HG03521 (cell line): ENCODE measurements at regions not wholly inside any gene's neighbourhood (a gene's known extent, or its start where the extent isn't known, plus 50 kb on each side); places are given as distances from the start of the nearest gene placed in this dataset.

Experiments used
- ATAC-seq: cut with Tn5 transposase; IDR thresholded peaks from one replicate; pipeline ENCODE4 v1.9.1; 2021; ENCODE audit warnings: mild to moderate bottlenecking, moderate library complexity; ENCODE audit not compliant: unreplicated experiment

DNA sequence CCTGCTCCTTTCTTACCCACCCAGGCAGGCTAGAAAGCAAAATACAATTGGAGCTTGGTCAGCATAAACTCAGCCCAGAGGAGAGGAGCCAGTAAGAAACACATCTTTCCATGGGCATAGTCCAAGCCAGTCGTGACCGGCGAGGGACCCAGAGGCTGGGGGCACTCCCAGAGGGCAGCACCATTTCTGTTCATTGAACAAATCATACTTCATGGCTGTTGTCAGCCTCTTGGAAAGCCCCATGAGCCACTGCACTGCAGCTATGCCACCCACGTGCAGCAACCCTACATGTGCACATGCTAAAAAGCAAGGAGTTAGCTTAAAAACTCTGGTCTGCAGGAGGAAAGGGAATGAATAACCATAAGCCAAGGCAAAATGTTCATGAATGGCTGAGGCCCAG, 90.0 kb upstream of the CDKN3 start:
- ATAC-seq = no peak

DNA sequence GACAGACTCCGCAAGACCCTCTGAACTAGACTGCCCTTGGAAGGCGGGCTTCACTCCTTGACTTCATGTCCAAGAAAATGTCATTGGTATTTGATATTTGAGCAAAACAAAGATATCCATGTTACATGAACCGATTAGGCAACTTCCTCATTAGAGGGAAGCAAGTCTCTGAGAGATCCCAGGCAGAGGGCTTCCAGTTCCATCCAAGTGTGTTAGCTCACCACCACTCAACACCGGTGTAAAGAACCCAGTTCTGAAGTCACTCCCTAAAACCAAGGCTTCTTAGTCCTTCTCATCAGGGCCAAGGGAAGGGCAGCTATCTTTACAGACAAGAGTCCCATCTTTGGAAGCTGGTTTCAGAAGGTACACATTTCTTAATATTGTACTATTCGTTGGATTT, 87.2 kb upstream of the CDKN3 start:
- no peak for ATAC-seq

DNA sequence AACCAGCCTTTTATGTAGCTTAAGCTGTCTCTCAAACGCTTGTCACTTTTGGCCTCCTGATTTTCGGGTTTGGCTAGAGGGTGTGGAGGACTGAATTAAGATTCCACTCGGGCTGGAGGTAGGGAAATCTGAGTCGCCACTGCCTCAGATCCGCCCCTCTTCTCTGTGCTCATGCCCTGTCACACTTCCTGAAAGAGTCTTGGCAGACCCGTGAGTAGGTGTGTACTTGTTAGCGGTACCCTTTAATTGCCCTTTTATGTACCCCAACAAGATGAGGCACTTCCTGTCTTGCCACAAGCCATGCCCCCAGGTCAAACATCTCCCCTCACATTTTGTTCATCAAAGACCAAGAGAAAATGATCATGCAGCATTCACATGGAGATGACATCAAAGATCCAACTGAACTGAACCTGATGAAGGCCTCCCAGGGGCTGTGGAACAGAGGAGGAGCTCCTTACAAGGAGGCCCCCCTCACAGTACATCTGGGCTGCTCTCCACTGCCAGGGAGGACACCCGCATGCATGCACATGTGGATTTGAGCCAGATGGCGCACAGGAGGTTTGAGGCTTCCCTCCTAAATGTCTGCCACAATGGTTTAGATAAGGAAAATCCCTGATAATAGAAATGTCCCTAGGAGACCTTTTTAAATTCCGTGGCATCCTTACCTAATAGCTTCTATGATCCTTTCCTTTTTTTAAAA, 86.5 kb upstream of the CDKN3 start:
- no peak for ATAC-seq

DNA sequence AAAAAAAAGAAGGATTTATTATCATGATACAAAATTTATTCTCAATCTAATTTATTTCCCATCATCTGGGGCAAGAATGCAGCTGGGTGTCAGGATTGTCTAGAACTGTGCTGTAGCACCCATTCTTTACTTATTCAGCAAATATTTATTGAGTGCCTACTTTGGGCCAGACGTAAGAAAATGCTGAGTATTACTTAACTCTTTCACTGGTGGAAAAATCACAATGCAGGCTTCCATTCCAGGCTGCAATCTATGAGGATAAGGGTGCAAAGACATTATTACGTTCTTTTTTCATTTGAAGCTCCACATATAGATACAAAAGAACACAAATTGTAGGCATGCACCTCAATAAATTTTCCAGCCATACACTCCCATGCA, 86.0 kb upstream of the CDKN3 start:
- no peak for ATAC-seq

DNA sequence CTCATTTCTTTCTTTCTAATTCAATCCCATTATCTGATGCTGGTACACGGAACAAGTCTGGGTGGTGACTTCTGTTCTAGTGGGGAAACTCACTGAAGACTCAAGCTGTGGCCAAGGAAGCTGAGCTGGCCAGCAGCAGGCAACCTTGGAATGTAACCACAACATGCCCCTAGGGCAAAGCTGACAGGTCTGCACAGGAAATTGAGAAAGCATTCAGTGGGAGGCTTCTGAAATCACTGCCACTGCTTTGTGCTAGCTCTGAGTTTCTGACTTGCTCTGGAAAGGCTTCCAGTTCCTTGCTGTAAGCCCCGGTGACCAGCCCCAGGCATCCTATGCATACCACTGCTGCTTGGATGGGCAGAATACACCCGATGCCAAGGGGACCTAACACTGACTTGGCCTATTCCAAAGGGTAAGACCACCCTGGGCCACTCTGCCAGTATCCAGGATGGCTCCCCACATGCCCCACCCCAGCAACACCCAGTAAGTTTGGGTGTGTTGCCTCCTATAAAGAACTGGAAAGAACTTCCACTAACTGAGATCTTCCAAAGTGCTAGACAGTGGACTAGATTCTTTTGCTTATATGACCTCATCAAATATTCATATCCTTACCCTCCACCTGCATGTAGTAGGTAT, 84.5 kb upstream of the CDKN3 start:
- ATAC-seq = no peak

DNA sequence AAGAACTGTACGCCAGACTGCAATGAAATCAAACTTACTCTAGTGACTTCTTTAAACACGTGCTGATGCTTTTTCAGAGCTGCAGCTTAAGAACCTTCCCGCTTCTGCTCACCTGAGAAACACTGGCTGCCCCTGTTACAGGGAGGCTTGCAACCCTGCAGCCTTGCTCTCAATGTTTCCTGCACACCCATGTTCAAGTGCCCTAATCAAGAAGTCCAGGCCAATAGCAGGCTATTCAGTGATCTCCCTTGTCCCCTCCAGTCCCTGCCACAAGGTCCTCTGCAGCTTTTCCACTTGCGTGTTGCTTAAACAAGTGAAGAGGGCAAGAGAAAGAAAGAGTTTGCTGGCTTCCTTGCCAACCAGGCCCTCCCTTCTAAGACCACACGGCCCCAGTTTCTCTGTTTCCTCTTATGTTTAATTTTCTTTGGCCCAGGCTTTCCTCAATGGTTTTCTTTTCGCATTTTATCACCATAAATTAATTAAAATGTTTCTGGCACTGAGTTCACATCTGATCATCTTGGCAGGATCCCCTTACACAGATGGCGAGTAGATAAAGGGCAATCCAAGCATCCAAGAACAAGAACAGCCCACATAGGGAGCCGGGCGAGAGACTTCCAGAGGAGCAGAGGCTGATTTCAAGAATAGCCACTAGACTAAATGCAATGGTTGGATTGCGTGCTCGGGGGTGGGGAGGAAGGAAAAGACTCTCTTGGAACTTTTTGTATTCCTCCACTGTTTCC, 82.3 kb upstream of the CDKN3 start:
- no peak for ATAC-seq

DNA sequence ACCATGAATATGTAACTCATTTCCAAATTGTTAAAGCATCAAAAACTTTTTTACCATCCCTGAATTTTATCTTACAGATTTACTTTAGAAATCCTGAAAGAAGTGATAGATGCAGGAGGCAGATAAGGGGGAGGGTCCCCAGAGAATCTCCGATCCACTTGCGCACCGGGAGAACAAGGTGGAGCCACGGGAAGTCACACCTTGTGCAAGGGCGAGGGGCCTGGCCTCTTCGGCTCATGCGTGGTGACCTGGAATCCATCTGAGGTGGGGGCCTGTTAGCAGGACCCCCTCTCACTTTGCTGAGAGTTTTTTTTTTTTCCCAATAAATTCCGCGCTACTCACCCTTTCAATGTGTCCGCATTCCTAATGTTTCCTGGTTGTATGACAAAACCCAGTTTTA, 80.2 kb upstream of the CDKN3 start:
- ATAC-seq = no peak

DNA sequence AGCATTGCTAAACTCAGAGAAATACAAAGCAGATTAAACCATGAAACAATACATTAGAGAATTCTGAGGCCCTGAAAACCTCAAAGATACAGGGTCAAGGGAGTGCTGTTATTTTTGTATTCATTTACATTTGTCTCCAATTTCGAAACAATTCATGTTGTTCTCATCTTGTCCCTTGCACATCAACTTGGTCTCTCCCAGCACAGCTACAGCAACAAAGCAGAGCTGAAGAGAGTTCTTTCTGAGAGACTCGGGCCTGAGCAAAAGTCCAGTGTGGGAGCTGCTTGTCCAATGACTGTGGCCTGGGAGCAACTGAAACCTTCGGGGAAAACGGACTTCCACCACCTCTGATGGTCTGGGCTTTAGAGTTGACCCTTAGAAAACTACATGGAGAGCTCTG, 79.4 kb upstream of the CDKN3 start:
- no peak for ATAC-seq

DNA sequence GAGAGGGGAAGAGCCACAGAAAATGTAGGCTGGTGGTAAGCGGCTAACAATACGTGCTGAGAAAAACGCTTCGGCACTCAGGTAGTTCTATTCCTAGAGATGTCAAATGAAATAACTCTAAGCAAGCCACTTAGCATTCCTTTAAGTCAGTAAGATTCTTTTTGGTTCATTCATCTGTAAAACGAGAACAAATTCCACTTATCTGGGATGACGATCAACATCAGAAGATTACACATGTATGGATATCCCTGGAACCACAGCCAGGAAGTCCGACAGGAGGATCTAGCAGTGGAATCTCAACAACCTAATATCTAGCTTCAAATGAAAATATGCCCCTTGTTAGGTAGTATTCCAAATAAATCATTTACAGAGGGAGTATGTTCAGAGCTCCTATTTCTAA, 74.6 kb upstream of the CDKN3 start:
- ATAC-seq = no peak

DNA sequence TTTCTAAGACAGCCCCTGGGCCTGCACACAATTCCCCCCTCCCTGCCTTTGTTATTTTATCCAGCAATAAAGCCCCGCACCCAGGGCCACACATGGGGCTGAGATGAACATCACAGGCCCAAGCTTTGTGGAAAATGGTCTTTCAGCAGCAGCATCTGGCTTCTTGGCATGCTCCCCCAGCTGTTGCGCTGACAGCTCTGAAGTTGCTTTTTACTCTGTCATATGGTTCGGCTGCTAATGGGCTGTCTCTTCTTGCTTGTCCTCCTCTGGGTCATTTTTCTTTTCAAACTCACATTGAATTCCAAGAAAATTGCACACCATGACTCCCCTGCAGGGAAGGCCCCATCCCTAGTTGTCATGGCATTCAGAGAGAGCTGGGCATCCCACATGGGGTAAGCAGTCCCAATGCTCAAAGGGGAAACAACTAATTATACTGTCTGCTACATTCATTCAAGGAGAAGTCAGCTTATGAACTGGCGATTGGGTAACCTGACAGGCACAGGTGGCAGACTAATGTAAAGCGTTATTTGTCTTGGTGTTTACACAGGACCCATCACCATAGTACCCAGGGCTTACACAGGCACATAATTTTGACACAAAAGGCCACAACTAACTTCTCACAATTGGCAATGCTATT, 74.0 kb upstream of the CDKN3 start:
- no peak for ATAC-seq

DNA sequence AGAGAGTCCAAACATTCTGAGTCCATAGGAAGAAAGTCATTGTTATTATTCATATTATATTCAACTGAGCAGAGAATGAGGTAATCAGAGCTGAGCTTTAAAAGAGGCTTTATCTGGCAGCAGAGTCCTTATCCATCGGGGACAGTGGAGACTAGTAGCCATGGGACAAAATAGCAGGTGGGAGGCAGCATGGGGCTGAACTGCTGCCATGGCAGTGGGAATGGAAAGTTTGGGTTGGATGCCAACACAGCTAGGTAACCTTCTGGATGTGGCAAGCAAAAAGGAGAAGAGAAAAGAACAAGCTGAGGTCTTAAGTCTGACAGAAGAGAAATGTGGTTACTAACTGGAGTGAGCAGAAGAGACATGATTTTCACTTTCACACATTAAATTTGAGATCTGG, 71.0 kb upstream of the CDKN3 start:
- no peak for ATAC-seq

DNA sequence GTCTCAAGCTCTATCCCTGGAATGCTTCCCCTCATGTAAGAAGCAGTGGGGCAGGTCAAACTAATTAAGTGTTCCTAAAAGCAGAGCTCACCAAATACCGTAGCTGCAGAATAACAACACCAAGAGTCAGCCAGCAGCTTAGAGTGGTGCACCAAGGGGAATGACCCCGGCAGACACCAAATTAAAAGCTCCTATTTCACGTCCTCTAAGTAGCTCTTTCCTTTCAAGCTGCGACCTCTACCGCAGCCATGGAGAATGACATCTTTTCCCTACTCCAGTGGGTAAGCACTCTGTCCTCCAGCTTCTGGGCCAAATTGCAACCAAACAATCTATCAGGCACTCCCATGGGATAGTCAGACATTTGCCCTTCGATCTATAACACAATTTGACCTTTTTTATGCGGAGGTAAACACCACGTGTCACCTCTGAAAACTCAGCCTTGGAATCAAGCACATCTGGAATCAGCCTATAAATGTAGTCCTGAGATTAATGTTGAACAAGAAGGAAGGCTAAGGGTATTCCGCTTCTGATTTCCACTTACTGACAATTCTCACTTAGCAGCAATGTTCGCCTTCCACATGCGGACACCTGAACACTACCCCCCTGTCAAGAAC, 67.6 kb upstream of the CDKN3 start:
- ATAC-seq = no peak

DNA sequence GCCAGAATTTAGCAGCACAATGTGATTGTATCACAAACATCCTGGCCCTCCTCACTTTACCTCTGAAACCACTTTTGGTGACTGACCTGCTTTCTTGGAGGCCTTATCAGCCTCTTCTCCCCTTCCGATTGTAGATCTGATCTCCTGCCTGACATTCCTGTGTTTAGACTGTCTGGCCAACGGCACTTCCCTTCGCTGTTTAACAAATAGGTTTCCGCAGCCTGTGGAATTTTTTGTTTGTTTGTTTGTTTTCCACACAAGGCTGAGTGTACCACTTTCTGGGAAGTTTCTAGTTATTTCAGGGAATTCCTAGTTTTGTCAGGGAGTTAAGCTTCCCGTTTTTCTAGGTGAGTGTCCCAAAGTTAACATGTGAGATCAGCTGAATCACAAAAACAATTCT, 65.9 kb upstream of the CDKN3 start:
- ATAC-seq = no peak

DNA sequence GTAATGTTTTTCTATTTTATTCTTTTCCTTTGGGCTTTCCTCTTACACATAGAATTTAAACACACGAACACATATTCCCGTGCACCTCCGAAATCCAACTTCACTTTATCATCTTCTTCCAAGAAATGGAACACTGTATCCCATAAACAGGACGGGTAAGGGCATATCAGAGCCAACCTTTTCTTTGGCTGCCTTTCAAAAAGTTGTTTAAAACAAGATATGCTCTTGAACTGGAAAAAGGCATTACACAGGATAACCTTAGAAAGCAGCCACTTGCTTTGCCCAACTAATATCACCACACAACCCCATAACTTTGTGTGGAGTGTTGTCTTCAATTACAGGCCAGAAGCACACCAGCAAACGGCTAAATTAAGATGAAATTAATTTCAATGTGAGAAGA, 65.3 kb upstream of the CDKN3 start:
- no peak for ATAC-seq

DNA sequence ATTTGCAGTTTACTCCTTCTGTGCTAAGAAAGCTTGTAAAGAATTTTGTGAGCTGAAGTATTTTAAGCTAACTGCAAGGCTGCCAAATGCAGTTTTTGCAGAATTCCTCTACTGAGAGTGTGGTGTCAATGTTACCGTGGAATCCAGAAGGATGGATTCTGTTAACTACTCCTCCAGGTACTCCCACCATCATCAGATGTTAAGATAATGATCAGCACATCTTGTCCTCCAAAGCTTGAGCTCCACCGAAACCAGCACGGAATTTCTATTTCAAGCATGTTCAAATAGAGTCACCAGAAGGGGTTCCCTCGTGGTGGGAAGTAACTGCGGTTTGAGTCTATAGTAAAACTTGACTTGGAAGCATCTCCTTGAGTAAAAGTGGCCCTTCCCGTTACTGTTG, 64.3 kb upstream of the CDKN3 start:
- ATAC-seq = no peak

DNA sequence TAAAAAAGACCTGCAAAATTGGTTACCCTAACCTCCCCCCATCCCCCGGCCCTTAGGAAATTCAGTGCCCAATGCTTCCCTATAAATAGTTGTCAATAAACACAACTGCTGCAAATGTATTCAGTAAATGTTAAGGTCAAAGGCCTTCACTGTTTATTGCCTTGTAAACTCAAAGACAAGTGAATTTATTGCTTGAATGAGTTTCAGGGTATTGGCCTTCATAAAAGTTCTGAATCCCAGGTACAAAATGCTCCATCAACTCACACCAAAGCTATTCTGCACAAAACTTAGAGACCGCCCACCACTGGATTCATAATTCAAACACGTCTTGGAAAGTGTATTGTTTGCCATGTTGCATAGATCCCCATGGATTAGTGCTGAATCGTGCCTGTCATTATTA, 63.3 kb upstream of the CDKN3 start:
- ATAC-seq = no peak

DNA sequence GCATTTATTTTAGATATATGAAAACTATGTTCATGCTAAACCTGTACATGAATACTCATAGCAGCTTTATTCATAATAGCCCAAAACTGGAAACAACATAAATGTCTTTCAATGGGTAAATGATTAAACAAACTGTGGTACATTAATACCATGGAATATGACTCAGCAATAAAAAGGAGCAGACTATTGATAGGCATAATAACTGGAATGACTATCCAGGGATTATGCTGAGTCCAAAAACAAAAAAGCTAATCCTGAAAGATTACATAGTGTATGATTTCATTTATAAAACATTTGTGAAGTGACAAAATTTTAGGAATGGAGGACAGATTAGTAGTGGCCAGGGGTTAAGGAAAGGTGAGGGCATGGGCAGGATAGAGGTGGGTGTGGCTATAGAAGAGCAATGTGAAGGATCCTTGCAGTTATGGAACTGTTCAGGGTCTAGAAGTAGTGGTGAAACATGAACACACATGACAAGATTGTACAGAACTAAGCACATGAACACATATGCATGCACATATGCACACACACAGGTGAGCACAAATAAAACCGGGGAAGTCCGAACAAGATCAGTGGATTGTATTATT, 61.1 kb upstream of the CDKN3 start:
- no peak for ATAC-seq

DNA sequence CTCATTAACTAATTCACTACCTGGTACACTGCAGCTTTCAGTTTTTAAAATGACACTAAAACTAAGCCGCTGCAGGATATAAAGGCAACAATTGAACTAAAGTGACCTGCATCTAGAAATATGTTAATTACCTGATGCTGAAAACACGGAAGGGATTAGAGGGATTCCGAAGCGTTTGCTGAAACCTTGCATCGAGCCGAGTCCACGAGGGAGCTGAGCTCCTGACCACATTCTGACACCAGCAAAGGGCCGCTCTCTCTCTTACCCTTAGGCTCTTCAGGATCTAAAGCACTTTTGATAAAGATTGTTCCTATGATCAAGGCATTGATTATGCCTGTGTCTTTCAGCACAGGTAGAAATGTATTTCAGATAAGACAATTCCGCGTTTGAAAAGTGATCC, 59.5 kb upstream of the CDKN3 start:
- no peak for ATAC-seq

DNA sequence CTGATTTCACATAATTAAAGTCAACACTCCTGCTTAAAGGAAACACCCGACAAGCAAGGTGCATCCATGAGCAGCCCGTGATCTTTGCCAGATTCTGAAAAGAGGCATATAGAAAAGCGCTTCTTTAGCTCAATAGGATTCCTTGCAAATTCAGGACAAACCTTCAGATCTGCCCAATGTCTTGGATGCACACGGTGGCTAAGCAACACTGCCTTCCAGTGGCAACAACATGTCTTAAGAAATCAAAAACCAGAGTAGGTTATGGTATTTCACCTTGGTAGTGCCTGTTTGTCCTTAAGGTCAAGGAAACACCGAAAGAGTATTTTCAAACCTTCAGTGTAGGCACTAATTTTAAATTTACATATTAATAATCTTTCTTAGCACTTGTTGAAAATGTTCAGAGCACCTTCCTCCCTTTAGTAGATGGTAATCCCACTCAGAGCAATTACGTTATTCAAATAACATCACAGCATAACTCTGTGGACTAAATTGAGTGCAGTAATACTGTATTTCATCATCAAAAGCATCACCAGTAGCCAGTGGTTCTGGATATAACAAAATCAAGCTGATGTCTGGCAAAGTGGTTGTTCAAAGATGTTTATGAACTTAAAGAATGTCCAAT, 58.0 kb upstream of the CDKN3 start:
- ATAC-seq = no peak

DNA sequence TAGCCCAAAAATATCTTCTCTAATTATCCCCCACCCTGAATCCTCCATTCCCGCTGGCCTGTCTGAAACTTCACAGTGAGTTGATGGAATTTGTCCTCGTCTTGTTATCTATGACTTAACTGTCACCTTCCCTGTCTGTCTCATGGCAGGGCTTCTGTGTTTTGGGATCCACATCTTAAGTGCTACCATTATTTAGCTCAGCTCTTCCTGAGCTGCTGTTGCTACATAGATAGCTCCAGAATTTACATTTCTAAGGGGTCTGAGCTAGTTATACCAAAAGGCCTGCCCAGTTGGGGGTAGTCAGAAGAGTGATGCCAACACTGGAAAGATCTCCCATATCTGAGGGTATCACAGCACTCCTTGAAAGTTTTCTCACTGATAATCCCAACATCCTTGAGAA, 57.0 kb upstream of the CDKN3 start:
- no peak for ATAC-seq

DNA sequence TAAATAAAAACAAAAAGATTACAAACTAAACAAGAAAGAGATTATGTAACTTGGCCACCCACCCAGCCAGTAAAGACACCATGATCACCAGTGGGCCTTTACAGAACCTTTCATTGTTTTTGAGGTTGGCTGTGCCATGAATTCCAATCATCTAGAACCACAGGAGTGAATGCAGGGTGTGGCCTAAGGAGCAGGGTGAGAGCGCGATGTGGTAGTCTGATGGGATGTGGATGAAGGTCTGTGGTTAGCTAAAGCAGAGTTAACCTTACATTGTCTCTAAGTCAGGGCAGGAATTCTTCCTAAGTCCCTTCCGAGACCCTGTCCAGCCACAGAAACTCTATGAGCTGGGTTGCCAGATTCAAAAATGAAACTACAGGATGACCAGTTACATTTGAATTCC, 54.0 kb upstream of the CDKN3 start:
- no peak for ATAC-seq
